GM21423 (cell line): ENCODE measurements at regions not wholly inside any gene's neighbourhood (a gene's known extent, or its start where the extent isn't known, plus 50 kb on each side); places are given as distances from the start of the nearest gene placed in this dataset.

ENCODE experiments used
- ATAC-seq: cut with Tn5 transposase; IDR thresholded peaks from one replicate; pipeline ENCODE4 v1.9.1; 2021; ENCODE audit warnings: mild to moderate bottlenecking, moderate library complexity; ENCODE audit not compliant: unreplicated experiment

DNA sequence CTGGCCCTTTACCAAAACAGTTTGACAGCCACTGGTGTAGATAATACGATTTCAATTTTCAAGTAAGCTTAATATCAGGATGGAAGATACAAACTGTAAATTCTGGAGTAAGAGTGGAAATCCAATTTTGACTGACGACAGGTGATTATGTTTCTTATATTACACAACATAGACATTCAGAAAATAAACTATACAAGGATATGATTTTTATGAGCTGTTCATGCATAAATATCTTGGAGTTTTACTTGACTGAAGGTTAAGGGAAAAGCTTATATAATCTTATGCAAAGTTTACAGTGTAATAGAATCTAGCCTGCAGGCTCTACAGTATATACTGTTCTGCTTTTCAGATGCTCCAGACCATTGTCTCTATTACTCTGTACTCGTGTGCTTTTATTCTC, 1672.3 kb downstream of the ARAP2 start:
- ATAC-seq, result no peak

DNA sequence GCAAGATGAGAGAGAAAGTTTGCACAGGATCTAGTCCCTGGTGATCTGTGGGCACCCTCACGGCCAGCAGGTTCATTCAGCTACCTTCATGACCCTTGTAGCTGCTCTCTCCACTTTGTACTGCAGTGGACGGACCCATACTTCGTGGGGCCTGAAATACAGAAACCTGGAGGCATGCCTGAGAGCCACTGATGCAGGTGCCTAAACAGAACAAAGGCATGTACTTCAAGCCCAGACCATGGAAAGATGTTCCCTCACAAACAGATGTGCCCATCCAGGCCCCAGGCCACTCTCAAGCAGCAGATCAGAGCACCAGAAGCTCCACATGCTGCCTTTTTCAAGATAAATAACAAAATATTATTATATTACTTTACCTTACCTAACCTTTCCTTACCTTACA, 1629.0 kb downstream of the ARAP2 start:
- ATAC-seq, result no peak

DNA sequence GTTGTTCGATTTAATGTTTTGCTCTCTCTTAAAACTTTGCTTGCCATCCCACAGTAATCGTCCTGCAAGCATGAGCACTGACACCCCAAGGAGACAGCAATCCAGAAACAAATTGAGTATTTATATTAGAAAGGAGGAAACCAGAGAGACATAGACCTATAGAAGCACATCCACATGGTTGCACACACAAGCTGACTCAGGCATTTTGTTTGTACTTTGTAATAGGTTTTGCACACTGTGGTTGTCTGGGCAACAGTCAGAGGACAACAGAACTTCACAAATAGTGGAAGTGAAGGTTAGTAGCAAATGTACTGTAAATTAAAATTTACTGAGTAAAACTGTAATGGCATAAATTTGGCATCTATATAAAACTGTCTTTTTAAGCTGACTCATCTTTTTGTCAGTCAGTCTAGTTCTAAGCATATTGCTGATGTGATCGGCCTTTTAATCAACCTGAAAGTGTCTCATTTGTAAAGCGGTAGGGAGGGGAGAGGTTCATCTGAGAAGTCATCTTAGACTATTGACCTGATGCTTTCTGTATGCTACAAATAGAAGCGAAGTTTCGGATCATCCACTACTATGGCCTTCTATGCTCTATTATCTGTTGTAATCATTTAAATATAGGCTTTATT, 1624.7 kb downstream of the ARAP2 start:
- no peak for ATAC-seq

DNA sequence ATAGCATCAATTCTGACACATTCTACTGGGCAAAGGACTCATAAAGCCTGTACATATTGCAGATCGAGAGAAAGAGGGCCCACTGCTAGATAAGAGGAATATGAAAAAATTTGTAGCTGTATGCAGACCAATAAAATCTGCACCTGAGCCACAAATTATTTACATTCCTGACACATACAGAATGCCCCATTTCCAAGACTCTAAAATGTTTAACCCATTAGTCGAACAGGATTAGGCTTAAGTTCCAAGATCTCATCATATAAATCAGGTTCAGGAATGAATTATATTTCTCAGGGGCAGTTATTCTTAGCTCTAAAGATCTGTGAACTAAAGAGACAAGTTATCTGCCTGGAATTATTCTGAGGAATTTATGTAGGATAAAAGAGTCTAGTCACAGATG, 1615.8 kb downstream of the ARAP2 start:
- no peak for ATAC-seq

DNA sequence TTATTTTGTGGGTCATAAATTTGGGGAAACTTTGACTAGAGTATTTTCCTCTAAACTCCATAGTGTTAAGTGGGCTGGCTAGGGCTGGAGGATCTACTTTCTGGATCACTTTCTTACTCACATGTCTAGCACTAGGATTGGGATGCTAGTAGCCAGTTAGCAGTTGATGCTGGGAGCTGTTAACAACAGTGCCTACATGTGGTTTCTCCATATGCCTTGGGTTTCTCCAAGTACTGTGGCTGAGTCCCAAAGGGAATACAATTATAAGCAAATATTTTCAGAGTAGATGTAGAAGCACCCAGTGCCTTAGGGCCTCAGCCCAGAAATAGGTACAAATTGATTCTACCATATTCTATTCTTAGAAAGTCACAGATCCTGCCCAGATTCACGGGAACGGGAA, 1614.9 kb downstream of the ARAP2 start:
- no peak for ATAC-seq

DNA sequence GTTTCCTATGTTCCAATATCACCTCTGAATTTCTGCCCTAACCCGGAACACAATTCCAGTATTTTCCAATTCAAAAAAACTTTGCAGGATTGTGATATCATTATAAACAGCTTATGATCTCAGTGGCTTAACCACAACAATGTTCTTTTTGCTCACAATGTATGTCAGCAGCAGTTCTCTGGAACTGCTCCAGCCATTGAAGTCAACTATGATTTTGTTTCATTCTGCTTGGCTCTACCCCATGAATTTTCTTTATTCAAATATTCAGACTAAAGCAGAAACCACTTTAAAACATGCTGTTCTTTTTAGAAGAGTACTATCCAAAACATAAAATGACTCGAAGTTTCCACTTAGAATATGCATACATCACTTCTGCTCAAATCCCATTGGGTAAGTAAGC, 1611.1 kb downstream of the ARAP2 start:
- no peak for ATAC-seq

DNA sequence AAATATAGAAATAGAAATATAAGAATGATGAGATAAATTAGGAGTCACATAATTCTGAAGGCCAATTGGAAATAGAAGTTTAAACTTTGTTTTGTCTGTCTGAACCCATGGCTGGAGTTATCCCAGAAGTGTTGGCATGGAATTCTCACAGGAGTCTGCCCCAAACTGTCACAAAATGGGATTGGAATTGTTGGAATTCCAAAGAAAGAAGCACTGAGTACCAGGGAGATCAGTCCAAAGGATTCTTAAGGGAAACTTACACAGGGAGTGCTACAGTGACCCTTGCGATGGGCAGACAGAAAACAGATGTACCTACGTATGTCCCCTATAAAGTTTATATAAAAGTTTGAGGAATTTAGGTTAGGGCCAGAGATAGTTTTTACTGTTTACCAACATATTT, 1607.7 kb downstream of the ARAP2 start:
- no peak for ATAC-seq

DNA sequence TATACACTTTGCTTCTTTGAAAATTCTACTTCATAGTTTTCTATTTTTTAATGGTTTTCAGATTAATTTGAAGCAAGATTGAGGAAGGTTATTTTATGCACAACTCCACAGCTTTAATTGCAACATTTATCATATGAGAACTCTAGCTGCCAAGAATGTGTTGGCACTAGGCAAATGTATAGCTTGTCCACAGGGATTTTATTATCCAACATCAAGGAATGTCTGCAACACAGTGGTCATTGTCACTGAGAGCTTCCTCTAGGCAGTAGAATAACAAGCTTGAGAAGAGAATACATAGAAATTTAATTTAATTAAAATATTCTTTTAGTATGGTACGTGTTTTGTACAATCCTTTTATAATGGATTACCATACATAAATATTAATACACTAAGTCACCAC, 1600.8 kb downstream of the ARAP2 start:
- no peak for ATAC-seq

DNA sequence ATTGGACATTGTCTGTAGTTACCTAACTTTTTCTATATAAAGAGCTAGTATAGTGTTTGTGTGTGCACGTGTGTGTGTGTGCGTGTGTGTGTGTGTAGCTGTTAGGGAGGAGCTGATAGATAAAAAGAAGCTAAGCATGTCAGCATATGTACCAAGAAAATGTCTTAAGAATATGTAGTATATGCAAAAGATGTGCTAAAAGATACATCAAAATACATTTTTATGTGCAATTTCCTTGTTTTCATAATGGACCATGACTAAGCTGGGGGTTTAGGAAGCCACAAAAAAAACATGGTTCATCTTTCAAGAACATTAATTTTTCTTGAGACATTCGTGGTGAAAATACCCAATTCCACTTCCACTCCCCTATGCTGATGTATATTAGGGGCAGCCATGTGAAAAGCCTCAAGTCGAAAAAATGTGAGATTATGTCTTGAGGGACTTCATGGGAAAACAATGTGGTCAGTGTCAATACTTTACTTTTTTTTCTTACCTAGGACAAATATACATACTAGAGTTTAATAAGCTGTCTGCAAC, 1599.7 kb downstream of the ARAP2 start:
- ATAC-seq, result no peak

DNA sequence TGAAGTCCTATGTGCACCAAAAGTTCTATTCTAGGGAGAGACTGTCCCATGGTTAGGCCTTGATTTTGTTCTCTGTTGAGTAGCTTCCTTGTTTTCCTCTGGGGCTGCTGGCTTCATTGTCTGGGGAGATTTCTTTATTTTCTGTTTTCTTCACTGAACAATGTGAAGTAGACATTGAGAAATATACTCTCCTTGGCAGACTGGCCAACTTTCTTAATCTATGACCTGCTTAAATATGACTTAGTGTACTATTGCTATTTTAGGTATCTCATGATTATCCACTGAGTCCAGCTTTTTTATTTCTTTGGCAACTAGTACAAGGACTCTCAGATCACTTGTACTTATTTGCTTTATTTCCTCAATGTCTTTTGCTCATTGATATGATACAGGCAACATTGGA, 1594.6 kb downstream of the ARAP2 start:
- ATAC-seq, result no peak

DNA sequence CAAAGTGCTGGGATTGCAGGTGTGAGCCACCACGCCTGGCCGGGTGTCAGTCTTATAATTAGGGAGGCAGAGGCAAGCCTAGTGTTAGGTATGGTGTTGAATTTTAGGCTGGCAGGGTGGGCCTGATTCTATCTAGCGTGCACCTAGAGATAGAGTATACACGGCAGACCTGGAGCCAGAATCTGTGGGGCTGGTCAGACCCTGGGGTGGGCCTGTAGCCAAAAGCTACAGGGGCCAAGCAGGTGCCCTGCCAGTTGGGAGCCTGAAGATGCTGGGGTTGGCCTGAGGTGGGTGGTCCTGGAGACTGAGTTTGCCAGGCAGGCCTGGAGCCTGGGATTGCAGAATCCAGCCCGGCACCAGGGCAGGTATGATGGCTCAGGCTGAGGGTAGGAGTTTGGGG, 1580.3 kb downstream of the ARAP2 start:
- ATAC-seq, result no peak

DNA sequence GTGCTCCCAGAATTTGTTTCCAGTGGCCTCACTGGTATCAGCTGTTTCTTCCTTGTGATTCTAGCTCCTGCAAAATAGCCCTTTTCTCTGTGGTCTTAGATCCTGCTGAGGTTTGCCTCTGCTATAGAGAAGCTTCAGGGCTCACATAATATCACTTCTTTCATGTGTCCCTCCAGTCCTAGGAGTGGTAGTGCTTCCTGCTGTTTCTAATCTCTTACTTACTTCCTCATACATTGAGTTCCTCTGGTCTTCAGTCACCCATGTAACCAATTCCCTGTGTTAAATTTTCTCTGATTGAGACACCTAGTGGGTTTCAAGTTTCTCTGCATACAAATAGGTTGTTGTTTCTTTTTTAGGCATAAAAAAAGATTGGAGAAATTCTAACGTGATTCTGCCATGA, 1567.9 kb downstream of the ARAP2 start:
- no peak for ATAC-seq

DNA sequence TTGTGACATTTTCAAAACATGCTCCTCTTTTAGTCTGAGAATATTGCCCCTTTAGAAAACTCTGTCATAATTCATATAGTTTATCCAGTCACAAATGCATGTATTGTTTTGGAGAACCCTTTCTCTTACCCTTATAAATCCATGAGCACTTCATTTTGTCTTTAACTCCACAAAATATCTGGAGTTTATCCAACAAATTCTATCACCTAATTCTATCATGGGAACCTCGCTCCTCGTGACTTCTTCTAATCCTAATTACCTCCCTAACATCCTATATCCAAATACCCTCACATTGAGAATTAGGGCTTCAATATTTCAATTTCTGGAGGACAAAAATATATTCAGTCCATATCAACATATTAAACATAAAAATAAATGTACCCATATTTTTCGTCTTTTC, 1565.9 kb downstream of the ARAP2 start:
- ATAC-seq, result no peak

DNA sequence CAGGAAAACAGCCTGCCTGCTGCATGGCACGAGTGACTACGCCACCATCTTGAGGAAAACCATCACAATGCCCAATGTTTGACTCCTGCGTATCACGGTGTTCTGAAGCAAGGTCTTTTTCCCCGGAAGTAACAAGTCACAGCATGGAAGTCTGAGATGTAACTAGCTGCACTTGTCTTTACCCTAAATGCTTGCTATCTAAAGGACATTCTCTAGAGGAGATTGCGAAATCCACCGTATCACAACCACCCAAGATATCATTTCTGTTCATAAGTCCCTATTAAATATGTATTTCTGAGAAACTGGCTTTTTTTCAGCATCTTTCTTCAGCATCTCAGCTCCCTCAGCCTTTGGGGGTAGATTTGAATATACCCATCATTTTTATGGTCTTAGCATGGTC, 1565.1 kb downstream of the ARAP2 start:
- ATAC-seq, result no peak

DNA sequence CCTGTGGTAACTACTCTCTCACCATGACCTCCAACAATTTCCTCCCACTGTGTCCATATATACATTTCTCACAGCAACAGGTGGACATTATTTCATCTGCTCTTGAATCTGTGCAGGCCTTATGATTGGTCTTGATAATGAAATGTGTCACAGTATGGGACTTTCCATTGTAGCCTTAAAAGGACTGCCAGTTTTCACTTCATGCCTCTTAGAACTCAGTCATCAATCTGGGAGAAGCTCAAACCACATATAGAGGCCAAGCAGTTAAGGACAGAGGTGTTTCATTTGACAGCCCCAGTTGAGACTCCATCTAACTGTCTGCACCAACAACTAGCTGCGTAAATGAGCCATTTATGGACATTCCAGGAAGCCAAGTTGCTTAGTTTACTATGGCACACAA, 1534.8 kb downstream of the ARAP2 start:
- no peak for ATAC-seq

DNA sequence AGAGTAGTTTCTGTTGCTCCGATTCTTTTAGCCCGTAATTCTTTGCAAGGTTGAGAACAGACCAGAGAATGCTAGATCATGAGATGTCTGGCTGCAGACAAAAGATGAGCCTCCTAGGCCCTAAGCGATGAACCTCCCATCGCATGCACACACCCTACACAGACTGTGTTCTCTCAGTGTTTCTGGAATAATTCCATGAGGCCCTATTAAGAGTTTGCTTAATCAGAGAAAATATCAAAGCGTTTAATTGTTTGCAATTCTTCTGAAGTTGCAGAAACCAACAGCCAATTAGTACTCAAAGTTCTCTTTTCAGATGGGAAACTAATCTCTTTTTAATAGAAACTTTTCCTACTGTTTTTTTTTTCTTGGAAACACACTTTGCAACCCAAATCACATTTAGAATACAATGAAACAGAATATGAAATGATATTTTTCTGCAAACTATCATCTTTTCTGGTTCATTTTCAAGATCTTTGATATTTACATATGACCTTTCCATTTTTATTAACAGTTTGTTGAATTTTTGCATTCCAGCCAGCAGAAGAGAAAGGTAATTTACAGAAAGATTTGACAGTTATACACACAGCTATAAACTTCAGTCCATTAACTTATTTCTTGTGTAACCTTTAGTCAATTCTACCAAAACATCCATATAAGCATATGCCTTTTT, 1525.6 kb downstream of the ARAP2 start:
- no peak for ATAC-seq

DNA sequence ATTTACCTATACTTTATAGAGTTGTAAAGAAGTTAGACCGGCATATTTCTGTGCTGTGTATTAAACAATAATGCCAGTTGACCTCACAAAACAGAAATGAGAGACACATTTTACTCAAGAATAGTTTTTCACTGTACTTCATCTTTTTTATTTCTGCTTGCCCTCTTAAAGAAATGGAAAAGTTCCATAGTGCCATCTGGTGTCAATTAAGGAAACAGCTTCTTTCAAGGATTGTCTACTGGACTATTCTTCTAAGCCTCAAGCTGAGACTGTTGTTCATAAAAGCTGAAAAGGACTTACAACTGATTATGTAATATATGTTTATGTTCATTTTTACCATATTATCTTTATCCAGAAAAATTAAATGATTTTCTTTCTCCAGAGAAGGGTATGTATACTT, 1523.7 kb downstream of the ARAP2 start:
- ATAC-seq, result no peak

DNA sequence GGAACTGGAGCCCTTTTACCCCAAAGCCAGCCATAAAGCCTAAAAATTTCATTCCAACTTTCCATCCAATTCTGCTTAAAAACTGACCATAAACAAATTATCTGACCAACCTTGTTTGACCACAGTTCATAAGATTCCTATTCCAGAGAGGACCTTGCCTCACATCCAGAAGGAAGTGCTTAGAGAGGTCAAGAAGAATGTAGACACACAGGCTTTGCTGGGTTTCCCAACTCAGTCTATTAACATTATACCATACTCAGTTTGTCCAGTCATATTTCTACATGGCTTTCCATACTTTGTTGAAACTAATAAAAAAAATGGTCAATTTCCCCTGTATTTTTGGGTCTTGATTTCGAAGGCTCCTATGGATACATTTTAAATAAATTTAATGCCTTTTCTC, 1522.5 kb downstream of the ARAP2 start:
- ATAC-seq, result no peak

DNA sequence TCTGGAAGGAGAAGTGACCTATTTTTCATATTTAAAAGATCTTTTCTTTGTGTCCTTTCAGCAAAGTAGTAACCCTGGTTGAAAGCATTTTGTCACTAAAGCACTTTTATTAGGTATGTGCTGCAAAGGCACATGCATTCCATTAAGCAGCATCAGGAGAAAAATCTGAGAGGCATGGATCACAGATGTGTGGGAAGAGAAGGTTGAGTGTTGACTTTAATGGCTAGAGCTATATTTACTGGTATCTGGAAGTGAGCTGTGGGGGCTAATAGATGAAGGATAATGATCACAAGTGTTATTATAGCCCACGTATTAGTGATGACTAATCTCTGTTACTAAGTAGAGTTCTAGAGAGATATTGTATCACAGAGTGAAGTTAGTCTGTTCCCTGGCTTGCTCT, 1520.7 kb downstream of the ARAP2 start:
- ATAC-seq, result no peak

DNA sequence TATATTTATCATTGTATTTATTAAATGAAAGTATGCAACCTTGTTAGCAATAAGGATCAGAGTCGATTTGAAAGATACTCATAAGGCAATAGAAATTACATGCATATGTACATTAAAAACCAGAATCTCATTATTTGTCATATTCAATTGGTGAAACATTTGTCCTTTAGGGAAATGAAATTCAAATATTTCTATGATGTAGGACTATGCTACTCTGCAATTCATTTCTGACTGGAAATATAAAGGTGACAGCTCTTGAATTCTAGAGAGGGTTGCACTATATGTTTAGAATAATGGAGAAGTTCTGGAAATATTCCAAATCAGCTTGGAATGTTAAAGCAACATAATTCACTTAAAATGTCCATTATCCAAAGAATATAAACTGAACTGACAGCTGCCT, 1519.8 kb downstream of the ARAP2 start:
- no peak for ATAC-seq

DNA sequence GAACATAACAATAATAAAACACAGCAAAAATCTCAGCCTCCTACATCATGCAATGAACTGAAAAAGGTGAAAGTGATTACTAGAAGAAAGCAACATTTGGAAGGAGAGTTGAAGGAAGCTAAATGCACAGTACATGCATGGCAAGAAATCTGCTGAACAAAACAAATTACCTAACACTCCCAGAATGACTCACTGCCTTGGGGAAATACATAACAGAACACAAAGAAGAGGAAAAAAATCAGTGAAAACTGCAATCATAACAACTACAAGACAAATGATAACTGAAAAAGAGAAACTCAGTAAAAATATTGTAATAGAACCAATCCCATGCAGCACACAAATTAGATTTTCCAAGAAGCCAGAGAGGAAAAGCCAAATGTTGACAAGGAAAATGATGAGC, 1513.2 kb downstream of the ARAP2 start:
- no peak for ATAC-seq

DNA sequence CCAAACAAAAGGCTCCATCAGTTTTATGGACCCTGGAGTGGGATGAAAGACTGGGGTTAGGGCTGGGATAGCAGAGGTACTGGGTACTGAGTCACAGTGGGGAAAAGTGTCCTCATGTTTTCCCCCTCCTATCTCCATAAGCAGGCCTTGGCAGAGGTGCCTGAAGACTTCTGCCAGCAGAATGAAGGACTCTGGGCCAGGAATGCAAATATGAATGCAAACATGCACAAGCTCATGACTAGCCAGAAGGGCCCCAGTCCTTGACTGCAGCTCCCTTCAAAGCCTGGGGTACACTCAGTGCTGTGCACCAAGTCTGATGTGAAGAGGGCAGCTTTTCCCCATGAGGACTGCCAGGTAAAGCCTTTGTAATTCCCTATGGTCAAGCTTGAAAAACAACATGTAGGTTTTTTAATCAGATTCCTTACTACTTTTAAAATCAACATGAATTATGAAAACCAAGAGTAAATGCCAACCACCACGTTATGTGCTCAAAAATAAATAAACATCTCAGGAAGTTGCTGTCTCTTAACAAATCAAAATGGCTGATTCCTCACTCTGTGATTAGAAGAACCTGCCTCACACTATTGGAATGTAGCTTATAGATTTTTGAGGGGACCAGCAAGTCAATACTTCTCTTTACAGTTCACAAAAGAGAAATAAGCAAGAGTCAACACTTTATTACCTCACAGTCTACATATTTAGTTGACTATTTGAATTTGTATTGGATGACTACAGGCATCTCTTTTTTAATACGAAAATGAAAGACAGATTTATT, 1512.0 kb downstream of the ARAP2 start:
- no peak for ATAC-seq
